VCaP (cell line): ENCODE measurements at regions not wholly inside any gene's neighbourhood (a gene's known extent, or its start where the extent isn't known, plus 50 kb on each side); places are given as distances from the start of the nearest gene placed in this dataset.
"Not testable (repeated sequence)": the region's sequence is repeated elsewhere in the genome, so short reads cannot be mapped to it uniquely, and the experiment has no call there.

ENCODE experiments used
- H3K27ac ChIP-seq: fragments of 450-650 bp; 2 replicates; pipeline ENCODE4 v1.5.1; 2017
- TF ChIP-seq, protein P1 (sequence below): fragments of 450-650 bp; conservative IDR thresholded peaks from 2 replicates; pipeline ENCODE4 v1.5.1; 2017; ENCODE audit warnings: mild to moderate bottlenecking, moderate library complexity

DNA sequence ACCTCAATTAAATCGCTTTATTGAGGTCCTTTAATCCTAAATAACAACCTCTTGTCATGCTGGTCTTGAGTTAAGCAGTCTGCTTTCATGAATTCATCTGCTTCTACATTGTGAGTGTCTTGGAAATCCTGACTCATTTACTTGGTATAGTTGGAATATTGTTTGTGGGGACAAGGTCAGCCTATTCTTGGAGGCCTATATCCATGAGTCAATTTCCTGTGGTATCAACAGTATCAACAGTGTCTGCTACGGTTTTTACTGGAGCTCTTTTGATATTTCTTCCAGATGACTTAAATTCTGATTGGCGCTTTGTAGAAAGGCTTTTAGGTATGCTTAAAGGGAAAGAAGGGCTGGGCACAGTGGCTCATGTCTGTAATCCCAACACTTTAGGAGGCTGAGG lies 71.2 kb upstream of the PARP8 start:
- no peak overlapping the region for H3K27ac ChIP-seq
- TF ChIP-seq, protein P1, sequence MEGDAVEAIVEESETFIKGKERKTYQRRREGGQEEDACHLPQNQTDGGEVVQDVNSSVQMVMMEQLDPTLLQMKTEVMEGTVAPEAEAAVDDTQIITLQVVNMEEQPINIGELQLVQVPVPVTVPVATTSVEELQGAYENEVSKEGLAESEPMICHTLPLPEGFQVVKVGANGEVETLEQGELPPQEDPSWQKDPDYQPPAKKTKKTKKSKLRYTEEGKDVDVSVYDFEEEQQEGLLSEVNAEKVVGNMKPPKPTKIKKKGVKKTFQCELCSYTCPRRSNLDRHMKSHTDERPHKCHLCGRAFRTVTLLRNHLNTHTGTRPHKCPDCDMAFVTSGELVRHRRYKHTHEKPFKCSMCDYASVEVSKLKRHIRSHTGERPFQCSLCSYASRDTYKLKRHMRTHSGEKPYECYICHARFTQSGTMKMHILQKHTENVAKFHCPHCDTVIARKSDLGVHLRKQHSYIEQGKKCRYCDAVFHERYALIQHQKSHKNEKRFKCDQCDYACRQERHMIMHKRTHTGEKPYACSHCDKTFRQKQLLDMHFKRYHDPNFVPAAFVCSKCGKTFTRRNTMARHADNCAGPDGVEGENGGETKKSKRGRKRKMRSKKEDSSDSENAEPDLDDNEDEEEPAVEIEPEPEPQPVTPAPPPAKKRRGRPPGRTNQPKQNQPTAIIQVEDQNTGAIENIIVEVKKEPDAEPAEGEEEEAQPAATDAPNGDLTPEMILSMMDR, result no peak

DNA sequence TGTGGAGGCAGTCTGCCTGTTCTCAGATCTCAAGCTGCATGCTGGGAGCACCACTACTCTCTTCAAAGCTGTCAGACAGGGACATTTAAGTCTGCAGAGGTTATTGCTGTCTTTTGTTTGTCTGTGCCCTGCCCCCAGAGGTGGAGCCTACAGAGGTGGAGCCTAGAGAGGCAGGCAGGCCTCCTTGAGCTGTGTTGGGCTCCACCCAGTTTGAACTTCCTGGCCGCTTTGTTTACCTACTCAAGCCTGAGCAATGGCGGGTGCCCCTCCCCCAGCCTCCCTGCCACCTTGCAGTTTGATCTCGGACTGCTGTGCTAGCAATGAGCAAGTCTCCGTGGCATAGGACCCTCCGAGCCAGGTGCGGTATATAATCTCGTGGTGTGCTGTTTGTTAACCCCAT lies 64.9 kb upstream of the PARP8 start:
- not testable (repeated sequence) for H3K27ac ChIP-seq

DNA sequence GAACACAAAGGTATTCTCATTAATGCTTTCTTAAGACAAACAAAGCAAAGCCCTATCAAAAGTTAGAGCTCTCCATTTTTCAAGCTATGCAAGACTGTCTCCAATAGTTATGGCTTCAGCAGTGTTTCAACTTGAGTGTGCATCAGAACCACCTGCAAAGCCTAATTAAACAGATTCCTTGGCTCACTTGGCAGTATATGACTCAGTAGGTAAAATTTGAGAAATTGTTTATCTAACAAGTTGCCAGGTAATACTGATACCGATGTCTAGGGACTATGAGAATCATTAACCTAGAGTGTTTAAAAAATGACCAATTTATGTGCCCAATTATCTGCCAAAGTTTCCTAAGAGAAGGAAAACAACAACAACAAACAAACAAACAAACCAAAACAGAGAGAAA lies 60.3 kb upstream of the PARP8 start:
- TF ChIP-seq, protein P1, result no peak
- H3K27ac ChIP-seq, result no peak overlapping the region

DNA sequence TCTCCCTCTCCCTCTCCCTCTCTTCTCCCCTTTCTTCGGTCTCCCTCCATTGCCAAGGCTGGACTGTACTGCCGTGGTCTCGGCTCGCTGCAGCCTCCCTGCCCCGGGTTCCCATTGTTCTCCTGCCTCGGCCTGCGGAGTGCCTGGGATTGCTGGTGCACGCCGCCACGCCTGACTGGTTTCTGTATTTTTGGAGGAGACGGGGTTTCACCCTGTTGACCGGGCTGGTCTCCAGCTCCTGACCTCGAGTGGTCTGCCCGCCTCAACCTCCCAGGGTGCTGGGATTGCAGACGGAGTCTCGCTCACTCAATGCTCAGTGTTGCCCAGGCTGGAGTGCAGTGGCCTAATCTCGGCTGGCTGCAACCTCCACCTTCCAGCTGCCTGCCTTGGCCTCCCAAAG lies 59.0 kb upstream of the PARP8 start:
- H3K27ac ChIP-seq, result not testable (repeated sequence)

DNA sequence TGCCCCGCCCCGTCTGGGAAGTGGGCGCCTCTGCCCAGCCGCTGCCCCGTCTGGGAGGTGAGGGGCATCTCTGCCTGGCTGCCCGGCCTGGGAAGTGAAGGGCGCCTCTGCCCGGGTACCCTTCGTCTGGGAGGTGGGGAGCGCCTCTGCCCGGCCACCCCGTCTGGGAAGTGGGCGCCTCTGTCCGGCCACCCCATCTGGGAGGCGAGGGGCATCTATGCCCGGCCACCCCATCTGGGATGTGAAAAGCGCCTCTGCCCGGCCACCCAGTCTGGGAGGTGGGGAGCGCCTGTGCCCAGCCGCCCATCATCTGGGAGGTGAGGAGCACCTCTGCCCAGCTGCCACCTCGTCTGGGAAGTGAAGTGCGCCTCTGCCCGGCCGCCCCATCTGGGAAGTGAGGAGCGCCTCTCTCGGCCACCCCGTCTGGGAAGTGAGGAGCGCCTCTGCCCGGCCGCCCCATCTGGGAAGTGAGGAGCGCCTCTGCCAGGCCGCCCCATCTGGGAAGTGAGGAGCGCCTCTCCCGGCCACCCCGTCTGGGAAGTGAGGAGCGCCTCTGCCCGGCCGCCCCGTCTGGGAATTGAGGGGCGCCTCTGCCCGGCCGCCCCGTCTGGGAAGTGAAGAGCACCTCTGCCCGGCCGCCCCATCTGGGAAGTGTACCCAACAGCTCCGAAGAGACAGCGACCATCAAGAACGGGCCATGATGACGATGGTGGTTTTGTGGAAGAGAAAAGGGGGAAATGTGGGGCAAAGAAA lies 58.3 kb upstream of the PARP8 start:
- not testable (repeated sequence) for H3K27ac ChIP-seq

DNA sequence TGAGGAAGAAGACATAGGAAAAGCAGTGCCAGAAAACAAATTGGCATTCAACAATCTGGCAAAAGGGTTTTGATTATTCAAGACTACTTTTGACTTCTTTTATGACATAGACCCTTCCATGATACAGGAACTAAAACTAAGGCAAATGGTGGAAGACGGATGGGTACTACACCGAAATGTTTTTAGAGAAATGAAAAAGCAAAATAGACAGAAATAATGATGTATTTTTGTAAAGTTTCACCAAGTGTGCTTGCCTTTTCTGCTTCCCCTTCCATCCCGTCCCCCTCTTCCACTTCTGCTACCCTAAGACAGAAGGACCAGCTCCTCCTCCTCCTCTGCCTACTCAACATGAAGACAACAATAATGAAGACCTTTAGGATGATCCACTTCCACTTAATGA lies 53.4 kb upstream of the PARP8 start:
- not testable (repeated sequence) for H3K27ac ChIP-seq
